Nephron progenitor cell (in vitro differentiated cells): ENCODE measurements at regions not wholly inside any gene's neighbourhood (a gene's known extent, or its start where the extent isn't known, plus 50 kb on each side); places are given as distances from the start of the nearest gene placed in this dataset.

ENCODE experiments used
- DNase-seq: peaks from one replicate; pipeline ENCODE4 v3.0.0; 2021
- H3K27ac Mint-ChIP-seq: 2 replicates; pipeline ENCODE4 v1.8.0; 2021; ENCODE audit warnings: mild to moderate bottlenecking, moderate library complexity, mixed read lengths
- H3K27me3 Mint-ChIP-seq: 2 replicates; pipeline ENCODE4 v1.8.0; 2021; ENCODE audit warnings: mild to moderate bottlenecking, low read depth, mixed read lengths; ENCODE audit not compliant: poor library complexity
- H3K36me3 Mint-ChIP-seq: 2 replicates; pipeline ENCODE4 v1.8.0; 2021; ENCODE audit warnings: low read depth, mixed read lengths
- H3K4me1 Mint-ChIP-seq: 2 replicates; pipeline ENCODE4 v1.8.0; 2021; ENCODE audit warnings: mixed read lengths
- H3K4me3 Mint-ChIP-seq: 2 replicates; pipeline ENCODE4 v1.8.0; 2021; ENCODE audit warnings: mild to moderate bottlenecking, moderate library complexity, mixed read lengths
- H3K9me3 Mint-ChIP-seq: 2 replicates; pipeline ENCODE4 v1.8.0; 2021; ENCODE audit warnings: mild to moderate bottlenecking, moderate library complexity, mixed read lengths
- TF ChIP-seq, protein P1 (sequence below): fragments of 200-600 bp; sonication (generic); IDR thresholded peaks from 2 replicates; pipeline ENCODE4 v1.5.0; 2021; ENCODE audit warnings: antibody characterized with exemption

DNA sequence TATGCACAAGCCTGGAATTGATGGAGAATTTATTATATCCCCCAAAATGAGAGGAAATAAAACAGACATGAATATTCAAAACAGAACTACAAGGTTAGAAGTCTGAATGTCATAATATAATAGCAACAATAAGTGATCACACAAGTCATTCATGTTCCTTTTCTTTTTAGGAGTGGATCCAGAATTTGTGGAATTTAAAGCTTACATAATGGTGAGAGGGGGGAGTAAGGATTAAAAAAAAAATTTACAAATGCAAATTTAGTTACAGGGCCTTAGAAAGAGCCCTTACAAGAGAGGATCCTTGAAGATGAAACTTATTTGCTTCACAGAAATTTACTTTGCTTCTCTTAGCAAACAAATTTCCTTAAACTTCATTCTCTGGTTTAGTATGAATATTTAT is 716.1 kb upstream of the CXADR start:
- H3K36me3 Mint-ChIP-seq = no peaks in the 10 kb centered on the region
- H3K4me1 Mint-ChIP-seq = no peaks in the 10 kb centered on the region
- no peaks in the 10 kb centered on the region for H3K27me3 Mint-ChIP-seq
- no peak overlapping the region for H3K4me3 Mint-ChIP-seq
- no peak for DNase-seq
- H3K27ac Mint-ChIP-seq = no peak overlapping the region
- TF ChIP-seq, protein P1, sequence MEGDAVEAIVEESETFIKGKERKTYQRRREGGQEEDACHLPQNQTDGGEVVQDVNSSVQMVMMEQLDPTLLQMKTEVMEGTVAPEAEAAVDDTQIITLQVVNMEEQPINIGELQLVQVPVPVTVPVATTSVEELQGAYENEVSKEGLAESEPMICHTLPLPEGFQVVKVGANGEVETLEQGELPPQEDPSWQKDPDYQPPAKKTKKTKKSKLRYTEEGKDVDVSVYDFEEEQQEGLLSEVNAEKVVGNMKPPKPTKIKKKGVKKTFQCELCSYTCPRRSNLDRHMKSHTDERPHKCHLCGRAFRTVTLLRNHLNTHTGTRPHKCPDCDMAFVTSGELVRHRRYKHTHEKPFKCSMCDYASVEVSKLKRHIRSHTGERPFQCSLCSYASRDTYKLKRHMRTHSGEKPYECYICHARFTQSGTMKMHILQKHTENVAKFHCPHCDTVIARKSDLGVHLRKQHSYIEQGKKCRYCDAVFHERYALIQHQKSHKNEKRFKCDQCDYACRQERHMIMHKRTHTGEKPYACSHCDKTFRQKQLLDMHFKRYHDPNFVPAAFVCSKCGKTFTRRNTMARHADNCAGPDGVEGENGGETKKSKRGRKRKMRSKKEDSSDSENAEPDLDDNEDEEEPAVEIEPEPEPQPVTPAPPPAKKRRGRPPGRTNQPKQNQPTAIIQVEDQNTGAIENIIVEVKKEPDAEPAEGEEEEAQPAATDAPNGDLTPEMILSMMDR = no peak
- no peaks in the 10 kb centered on the region for H3K9me3 Mint-ChIP-seq

DNA sequence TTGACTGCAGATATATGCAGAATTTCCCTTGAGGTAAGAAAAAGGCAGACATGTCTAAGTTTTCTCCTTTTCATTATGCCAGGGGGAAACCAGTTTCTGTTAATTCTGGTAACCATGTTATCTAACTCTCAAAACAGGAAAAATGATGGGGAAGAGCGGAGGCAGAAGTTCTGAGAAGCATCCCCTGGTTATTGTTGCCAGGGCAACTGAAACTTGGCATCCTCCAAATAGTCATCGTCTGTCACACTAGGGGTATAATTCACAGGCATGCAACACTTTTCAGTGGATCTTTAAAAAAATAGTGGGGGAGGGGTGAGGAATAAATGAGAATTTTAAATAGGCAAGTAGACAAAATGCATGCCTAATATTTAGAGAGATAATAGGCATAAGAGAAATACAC is 715.3 kb upstream of the CXADR start:
- Mint-ChIP-seq H3K27me3 (no peaks in the 10 kb centered on the region), H3K36me3 (no peaks in the 10 kb centered on the region), H3K9me3 (no peaks in the 10 kb centered on the region), H3K4me3 (no peak overlapping the region), H3K27ac (no peak overlapping the region), H3K4me1 (no peaks in the 10 kb centered on the region)
- no peak for DNase-seq
- TF ChIP-seq, protein P1 = no peak

DNA sequence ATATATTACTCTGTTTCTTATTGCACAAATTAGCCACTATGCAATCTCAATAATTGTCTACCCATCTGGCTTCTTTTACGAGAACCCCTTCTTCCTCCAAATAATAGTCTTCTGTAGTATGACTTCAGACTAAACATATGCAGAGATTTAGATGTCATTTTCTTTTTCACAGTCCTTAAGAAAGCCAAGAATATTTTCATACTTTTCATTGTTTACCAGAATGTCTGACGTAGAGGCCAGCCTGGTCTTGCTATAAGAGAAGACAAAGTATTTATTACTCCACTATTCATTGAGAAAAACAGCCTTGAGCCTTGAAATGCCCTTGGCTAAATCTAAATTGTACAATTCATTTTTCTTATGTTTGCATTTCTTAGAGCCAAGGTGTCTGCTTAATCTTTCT is 714.9 kb upstream of the CXADR start:
- Mint-ChIP-seq H3K4me1 (no peaks in the 10 kb centered on the region), H3K27ac (no peak overlapping the region), H3K4me3 (no peak overlapping the region), H3K9me3 (no peaks in the 10 kb centered on the region), H3K36me3 (no peaks in the 10 kb centered on the region), H3K27me3 (no peaks in the 10 kb centered on the region)
- TF ChIP-seq, protein P1 = no peak
- DNase-seq = no peak

DNA sequence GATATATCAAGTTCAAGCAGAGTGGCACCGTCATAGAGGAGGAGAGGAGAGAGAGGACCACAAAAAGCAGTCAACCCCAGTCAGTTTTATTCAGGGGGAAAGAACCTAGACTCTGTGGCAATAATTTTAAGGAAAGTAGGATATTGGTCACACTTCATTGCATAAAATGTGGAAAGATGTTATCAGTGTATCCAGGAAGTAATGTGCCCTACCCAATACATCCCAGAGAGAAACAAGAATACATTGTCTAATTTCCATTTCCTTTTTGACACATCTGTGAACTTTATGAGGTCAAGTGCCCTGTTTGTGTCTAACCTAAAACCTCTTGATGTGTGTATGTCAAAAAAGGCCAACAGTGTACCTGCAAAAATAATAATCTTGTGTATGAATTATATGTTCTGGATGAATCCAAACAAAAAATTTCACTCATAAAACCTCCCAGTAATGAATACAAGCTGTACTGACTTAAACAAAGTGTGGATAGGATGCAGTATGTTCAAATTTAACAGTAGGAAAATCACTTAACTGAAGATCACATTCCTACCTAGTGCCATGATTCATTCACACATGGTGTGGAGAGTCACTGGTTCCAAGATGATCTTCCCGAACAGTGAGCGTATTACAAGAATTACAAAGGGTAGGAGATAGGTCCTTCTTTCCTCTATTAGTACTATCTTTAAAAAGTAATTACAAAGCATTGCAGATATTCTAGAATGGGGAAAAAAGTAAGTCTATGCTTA is 712.1 kb upstream of the CXADR start:
- DNase-seq = no peak
- Mint-ChIP-seq H3K36me3 (no peaks in the 10 kb centered on the region), H3K27me3 (no peaks in the 10 kb centered on the region), H3K4me3 (no peak overlapping the region), H3K9me3 (peaks cover 13% of the 10 kb centered on the region), H3K27ac (no peak overlapping the region), H3K4me1 (no peaks in the 10 kb centered on the region)
- TF ChIP-seq, protein P1 = no peak

DNA sequence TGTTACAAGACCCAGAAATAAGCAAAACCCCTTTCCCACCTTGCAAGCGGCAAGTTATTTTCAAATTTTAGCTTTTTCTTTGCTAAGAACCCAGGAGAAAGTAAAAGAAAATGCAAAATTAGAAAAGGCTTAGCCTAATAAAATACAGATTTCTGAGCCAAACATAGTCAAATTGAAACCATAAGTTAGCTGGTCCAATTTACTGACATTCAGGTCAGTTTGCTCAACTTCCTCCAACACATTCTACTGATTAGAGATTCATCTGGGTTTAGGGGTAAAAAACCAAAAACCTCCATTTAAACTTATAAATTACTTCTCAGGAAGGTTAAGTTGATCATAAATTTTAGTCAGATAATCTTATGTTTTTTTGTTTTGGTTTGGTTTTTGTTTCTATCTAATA is 701.8 kb upstream of the CXADR start:
- Mint-ChIP-seq H3K4me3 (no peak overlapping the region), H3K27ac (no peak overlapping the region), H3K9me3 (no peaks in the 10 kb centered on the region), H3K4me1 (peaks cover 8% of the 10 kb centered on the region), H3K36me3 (no peaks in the 10 kb centered on the region), H3K27me3 (no peaks in the 10 kb centered on the region)
- no peak for DNase-seq
- TF ChIP-seq, protein P1 = no peak

DNA sequence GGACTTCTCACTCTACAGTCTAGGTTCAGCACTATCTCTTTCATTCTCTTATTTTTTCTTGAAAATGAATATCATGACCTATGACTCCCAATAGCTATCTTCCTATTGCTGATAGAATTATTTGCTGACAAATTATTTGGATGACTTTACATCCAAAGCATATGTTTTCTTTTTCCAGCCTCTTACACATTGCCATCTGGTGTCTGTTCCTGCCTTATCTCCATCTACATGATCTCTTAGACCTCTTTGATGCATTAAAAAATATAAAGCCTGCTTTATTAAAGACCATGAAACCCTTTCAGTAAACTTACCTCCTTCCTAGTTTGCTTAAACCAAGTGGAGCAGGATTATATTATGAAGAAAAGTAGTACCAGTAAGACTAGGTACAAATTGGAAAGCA is 700.9 kb upstream of the CXADR start:
- TF ChIP-seq, protein P1 = no peak
- H3K4me3 Mint-ChIP-seq = no peak overlapping the region
- no peaks in the 10 kb centered on the region for H3K9me3 Mint-ChIP-seq
- no peak overlapping the region for H3K27ac Mint-ChIP-seq
- DNase-seq = no peak
- H3K4me1 Mint-ChIP-seq = peaks cover 8% of the 10 kb centered on the region
- no peaks in the 10 kb centered on the region for H3K36me3 Mint-ChIP-seq
- H3K27me3 Mint-ChIP-seq = no peaks in the 10 kb centered on the region
